ENCODE measurements at regions not wholly inside any gene's neighbourhood (a gene's known extent, or its start where the extent isn't known, plus 50 kb on each side); places are given as distances from the start of the nearest gene placed in this dataset.

DNA sequence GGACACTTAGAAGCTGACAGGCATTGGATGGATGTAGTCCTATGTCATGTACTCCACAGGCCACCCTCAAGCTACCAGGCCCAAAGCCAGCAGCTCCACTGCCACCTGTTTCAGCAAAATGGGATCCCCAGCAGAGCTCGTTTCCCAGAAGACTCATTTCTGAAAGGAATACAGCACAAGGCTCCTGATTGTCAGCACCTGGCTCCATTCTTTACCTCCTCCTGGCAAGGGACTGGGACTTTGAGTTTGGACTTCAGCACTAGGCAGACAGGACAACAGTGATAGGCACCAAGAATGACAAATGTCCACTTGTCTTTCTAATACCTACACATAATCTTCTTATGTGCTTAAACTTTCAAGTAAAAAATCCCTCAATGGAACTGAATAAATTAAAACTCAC lies 150.4 kb upstream of the RXFP2 start:
- TF ChIP-seq, protein P1, sequence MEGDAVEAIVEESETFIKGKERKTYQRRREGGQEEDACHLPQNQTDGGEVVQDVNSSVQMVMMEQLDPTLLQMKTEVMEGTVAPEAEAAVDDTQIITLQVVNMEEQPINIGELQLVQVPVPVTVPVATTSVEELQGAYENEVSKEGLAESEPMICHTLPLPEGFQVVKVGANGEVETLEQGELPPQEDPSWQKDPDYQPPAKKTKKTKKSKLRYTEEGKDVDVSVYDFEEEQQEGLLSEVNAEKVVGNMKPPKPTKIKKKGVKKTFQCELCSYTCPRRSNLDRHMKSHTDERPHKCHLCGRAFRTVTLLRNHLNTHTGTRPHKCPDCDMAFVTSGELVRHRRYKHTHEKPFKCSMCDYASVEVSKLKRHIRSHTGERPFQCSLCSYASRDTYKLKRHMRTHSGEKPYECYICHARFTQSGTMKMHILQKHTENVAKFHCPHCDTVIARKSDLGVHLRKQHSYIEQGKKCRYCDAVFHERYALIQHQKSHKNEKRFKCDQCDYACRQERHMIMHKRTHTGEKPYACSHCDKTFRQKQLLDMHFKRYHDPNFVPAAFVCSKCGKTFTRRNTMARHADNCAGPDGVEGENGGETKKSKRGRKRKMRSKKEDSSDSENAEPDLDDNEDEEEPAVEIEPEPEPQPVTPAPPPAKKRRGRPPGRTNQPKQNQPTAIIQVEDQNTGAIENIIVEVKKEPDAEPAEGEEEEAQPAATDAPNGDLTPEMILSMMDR (IDR thresholded peaks at IDR 0.05; ENCODE audit: low read depth, low read length) = no peak
- no peak for TF ChIP-seq POLR2A (IDR thresholded peaks at IDR 0.05; ENCODE audit: extremely low read depth, insufficient read length)
- TF ChIP-seq, protein P2, sequence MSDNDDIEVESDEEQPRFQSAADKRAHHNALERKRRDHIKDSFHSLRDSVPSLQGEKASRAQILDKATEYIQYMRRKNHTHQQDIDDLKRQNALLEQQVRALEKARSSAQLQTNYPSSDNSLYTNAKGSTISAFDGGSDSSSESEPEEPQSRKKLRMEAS (IDR thresholded peaks at IDR 0.05; ENCODE audit: low read depth, low read length) = no peak
- no peak for TF ChIP-seq MYC (IDR thresholded peaks at IDR 0.05; ENCODE audit: low read depth, low read length)

Measured in NB4 (cell line).